ENCODE measurements at regions not wholly inside any gene's neighbourhood (a gene's known extent, or its start where the extent isn't known, plus 50 kb on each side); places are given as distances from the start of the nearest gene placed in this dataset.

DNA sequence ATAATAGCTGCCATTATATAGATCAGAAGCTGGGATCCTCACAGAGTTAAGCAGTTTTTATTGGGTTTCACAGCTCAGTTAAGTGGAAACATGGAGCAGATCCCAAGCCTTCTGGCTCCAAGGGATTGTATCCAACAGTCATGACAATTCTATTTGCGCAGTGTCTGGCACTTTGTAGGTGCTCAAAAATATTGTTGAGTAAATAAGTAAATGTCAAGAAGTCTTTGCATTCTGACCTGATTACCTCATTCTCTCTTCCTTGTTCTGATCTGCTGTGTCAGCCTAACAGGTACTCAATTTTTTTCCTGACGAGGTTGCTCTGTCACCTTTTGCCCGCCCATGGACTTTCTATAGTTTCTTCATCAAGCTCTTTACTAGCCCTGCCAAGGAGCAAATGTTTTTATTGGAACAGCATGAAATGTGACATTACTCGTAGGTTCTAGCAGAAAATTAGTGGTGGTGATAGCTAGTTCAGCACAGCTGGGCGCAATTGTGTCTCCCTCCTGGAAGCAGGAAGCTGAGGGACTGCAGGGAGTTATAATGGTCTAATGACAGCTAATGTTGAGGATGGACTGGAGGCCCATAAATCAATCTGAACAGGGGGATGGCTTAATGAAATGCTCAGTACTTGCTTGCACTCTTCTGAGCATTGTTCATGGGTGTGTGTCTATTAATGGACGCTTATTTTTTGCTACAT lies 680.2 kb downstream of the CCSER2 start:
- no peak for TF ChIP-seq EZH2phosphoT487 (IDR thresholded peaks at IDR 0.05; ENCODE audit: unreplicated experiment)
- no peak for TF ChIP-seq JUNB (IDR thresholded peaks at IDR 0.05; ENCODE audit: unreplicated experiment)
- TF ChIP-seq, protein P1, sequence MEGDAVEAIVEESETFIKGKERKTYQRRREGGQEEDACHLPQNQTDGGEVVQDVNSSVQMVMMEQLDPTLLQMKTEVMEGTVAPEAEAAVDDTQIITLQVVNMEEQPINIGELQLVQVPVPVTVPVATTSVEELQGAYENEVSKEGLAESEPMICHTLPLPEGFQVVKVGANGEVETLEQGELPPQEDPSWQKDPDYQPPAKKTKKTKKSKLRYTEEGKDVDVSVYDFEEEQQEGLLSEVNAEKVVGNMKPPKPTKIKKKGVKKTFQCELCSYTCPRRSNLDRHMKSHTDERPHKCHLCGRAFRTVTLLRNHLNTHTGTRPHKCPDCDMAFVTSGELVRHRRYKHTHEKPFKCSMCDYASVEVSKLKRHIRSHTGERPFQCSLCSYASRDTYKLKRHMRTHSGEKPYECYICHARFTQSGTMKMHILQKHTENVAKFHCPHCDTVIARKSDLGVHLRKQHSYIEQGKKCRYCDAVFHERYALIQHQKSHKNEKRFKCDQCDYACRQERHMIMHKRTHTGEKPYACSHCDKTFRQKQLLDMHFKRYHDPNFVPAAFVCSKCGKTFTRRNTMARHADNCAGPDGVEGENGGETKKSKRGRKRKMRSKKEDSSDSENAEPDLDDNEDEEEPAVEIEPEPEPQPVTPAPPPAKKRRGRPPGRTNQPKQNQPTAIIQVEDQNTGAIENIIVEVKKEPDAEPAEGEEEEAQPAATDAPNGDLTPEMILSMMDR (conservative IDR thresholded peaks at IDR 0.05; ENCODE audit: low read depth in 2 of 2): no peak

Data from GM23338 (cell line).